Mesenchymal stem cell (in vitro differentiated cells and primary cell): ENCODE measurements at regions not wholly inside any gene's neighbourhood (a gene's known extent, or its start where the extent isn't known, plus 50 kb on each side); places are given as distances from the start of the nearest gene placed in this dataset.

Experiments
- DNase-seq: peaks from one replicate; pipeline ENCODE4 v3.0.0-alpha.2; 2013
- H2AFZ ChIP-seq: one replicate; pipeline ENCODE4 v1.6.1; 2013; ENCODE audit warnings: low read depth, mild to moderate bottlenecking, control low read depth, inconsistent platforms, low read length, moderate library complexity
- H2AK5ac ChIP-seq: 2 replicates; pipeline ENCODE4 v1.6.1; 2013; ENCODE audit warnings: low read length, moderate library complexity, mild to moderate bottlenecking, inconsistent platforms; ENCODE audit not compliant: severe bottlenecking
- H2BK120ac ChIP-seq: one replicate; pipeline ENCODE4 v1.6.1; 2013; ENCODE audit warnings: low read depth, mild to moderate bottlenecking, inconsistent platforms, low read length, moderate library complexity
- H2BK12ac ChIP-seq, 2 experiments: one replicate each; pipeline ENCODE4 v1.6.1; 2013; ENCODE audit warnings: inconsistent platforms in 2 of 2, low read length in 2 of 2, mild to moderate bottlenecking in 2 of 2, moderate library complexity in 2 of 2, control low read depth in 1 of 2
- H2BK15ac ChIP-seq: one replicate; pipeline ENCODE4 v1.6.1; 2013; ENCODE audit warnings: mild to moderate bottlenecking, low read depth, inconsistent platforms; ENCODE audit not compliant: poor library complexity, severe bottlenecking
- H2BK5ac ChIP-seq: 2 replicates; pipeline ENCODE4 v1.6.1; 2013; ENCODE audit warnings: low read depth, mild to moderate bottlenecking, low read length, control low read depth, inconsistent platforms; ENCODE audit not compliant: poor library complexity, severe bottlenecking
- H3K14ac ChIP-seq, 2 experiments: one replicate each; pipeline ENCODE4 v1.6.1; 2013; ENCODE audit warnings: inconsistent platforms in 2 of 2, low read length in 2 of 2, control low read depth in 1 of 2, mild to moderate bottlenecking in 1 of 2, moderate library complexity in 1 of 2
- H3K18ac ChIP-seq, 2 experiments: one replicate each; pipeline ENCODE4 v1.6.1; 2013; ENCODE audit warnings: inconsistent platforms in 2 of 2, low read length in 2 of 2, control low read depth in 1 of 2, low read depth in 1 of 2, mild to moderate bottlenecking in 1 of 2
- H3K23ac ChIP-seq, 2 experiments: one replicate each; pipeline ENCODE4 v1.6.1; 2013; ENCODE audit warnings: inconsistent platforms in 2 of 2, low read length in 2 of 2, mild to moderate bottlenecking in 2 of 2, moderate library complexity in 2 of 2, control low read depth in 1 of 2
- H3K27ac ChIP-seq: 2 replicates; pipeline ENCODE4 v1.5.1; 2013; ENCODE audit warnings: mild to moderate bottlenecking, moderate library complexity, low read length, control low read depth, inconsistent platforms; ENCODE audit not compliant: poor library complexity, severe bottlenecking
- H3K27me3 ChIP-seq, 2 experiments: 2 replicates each; pipeline versions ENCODE4 v1.6.1 to v1.7.0; 2013; ENCODE audit warnings: low read length in 2 of 2, mild to moderate bottlenecking in 2 of 2, moderate library complexity in 2 of 2, control low read depth in 1 of 2, inconsistent platforms in 1 of 2; ENCODE audit not compliant: control insufficient read depth in 1 of 2, insufficient read depth in 1 of 2
- H3K36me3 ChIP-seq, 2 experiments: 2 replicates each; pipeline versions ENCODE4 v1.6.1 to v1.7.0; 2013; ENCODE audit warnings: low read length in 2 of 2, control low read depth in 1 of 2, inconsistent platforms in 1 of 2, low read depth in 1 of 2, mild to moderate bottlenecking in 1 of 2; ENCODE audit not compliant: insufficient read depth in 2 of 2, control insufficient read depth in 1 of 2
- H3K4ac ChIP-seq, 2 experiments: one replicate each; pipeline ENCODE4 v1.6.1; 2013; ENCODE audit warnings: inconsistent platforms in 2 of 2, low read length in 2 of 2, mild to moderate bottlenecking in 2 of 2, moderate library complexity in 2 of 2, control low read depth in 1 of 2, low read depth in 1 of 2
- H3K4me1 ChIP-seq: 2 replicates; pipeline ENCODE4 v1.6.1; 2013; ENCODE audit warnings: low read depth, low read length, control low read depth; ENCODE audit not compliant: control insufficient read depth, insufficient read depth
- H3K4me2 ChIP-seq: 2 replicates; pipeline ENCODE4 v1.6.1; 2013; ENCODE audit warnings: low read length, mild to moderate bottlenecking, inconsistent platforms; ENCODE audit not compliant: poor library complexity, severe bottlenecking
- H3K4me3 ChIP-seq, 2 experiments: 2 replicates each; pipeline versions ENCODE4 v1.5.1 to v1.7.0; 2013; ENCODE audit warnings: low read length in 2 of 2, mild to moderate bottlenecking in 2 of 2, control low read depth in 1 of 2, low read depth in 1 of 2; ENCODE audit not compliant: insufficient read depth in 1 of 2
- H3K79me1 ChIP-seq: replicated peaks from 2 replicates; pipeline ENCODE4 v1.6.1; 2013; ENCODE audit warnings: mild to moderate bottlenecking, control low read depth, low read length, inconsistent platforms; ENCODE audit not compliant: poor library complexity, severe bottlenecking
- H3K9ac ChIP-seq: 2 replicates; pipeline ENCODE4 v1.7.0; 2013; ENCODE audit warnings: mild to moderate bottlenecking, low read length, moderate library complexity
- H3K9me3 ChIP-seq: 2 replicates; pipeline ENCODE4 v1.7.0; 2013; ENCODE audit warnings: mild to moderate bottlenecking, low read length; ENCODE audit not compliant: control insufficient read depth
- H4K8ac ChIP-seq: one replicate; pipeline ENCODE4 v1.6.1; 2013; ENCODE audit warnings: inconsistent platforms, mild to moderate bottlenecking, low read length, moderate library complexity
- H4K91ac ChIP-seq: one replicate; pipeline ENCODE4 v1.6.1; 2013; ENCODE audit warnings: mild to moderate bottlenecking, low read length, inconsistent platforms
- WGBS: methylation state at CpG from one replicate; pipeline ENCODE4 v1.1.7; 2013; ENCODE audit warnings: mixed read lengths; 5-methylcytosine and 5-hydroxymethylcytosine counted together

DNA sequence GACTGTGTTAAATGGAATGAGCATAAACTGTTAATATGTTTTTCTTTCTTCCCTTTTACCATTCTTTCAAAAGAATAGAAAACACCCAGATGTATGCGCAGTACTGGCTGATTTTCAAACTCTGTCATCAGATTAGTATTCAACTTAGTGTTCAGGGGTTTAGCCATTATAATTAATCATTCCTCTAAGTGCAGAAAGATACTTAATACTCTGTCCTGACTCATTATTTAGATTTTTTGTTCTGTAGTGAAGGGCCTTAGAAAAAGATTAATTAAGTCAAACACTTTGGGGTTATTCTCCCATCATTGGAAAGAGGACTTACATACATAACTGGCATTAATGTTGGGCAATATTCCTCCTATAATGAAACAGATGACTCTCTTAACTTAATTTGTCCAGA is 1316.7 kb upstream of the SLC10A2 start:
- no peak overlapping the region for H3K18ac ChIP-seq
- no peaks in the 10 kb centered on the region for H3K79me1 ChIP-seq
- no peak overlapping the region for H2AK5ac ChIP-seq
- H3K4ac ChIP-seq: no peak overlapping the region
- no peak overlapping the region for H3K4me3 ChIP-seq
- no peak overlapping the region for H3K27ac ChIP-seq
- H2BK120ac ChIP-seq: no peak overlapping the region
- H3K14ac ChIP-seq: no peak overlapping the region
- H3K23ac ChIP-seq: no peak overlapping the region
- no peaks in the 10 kb centered on the region for H3K36me3 ChIP-seq
- no CpG with 5 or more reads among the region's 1 CpG for WGBS
- no peaks in the 10 kb centered on the region for H3K27me3 ChIP-seq
- H4K91ac ChIP-seq: no peak overlapping the region
- H3K4me1 ChIP-seq: peaks cover 2% of the 10 kb centered on the region
- no peak overlapping the region for H2BK5ac ChIP-seq
- H2BK12ac ChIP-seq: no peak overlapping the region
- H4K8ac ChIP-seq: no peak overlapping the region
- H3K4me2 ChIP-seq: no peak overlapping the region
- no peak overlapping the region for H2BK15ac ChIP-seq
- H3K9me3 ChIP-seq: no peaks in the 10 kb centered on the region
- DNase-seq: peak; percentile 41
- H2AFZ ChIP-seq: no peak overlapping the region
- H3K9ac ChIP-seq: no peak overlapping the region

DNA sequence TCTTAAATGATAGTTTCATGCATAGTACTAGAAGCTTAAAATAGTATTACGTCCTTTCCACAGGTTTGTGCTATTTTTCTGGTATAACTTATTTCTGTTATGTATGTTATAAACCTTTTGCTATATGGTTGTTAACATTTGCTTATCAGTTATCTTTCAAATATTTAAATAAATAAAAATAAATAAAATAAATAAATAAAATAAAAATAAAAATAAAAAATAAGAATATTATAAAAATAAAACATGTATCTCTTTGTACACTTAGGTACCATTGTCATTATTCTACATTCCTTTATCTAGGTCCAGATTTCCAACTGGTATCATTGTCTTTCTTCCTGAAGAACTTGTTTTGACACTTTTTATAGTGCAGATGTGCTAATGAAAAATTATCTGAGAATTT is 1310.4 kb upstream of the SLC10A2 start:
- no peak overlapping the region for H3K4me2 ChIP-seq
- H2BK15ac ChIP-seq: no peak overlapping the region
- no peak overlapping the region for H2AFZ ChIP-seq
- no peak overlapping the region for H3K27ac ChIP-seq
- no peaks in the 10 kb centered on the region for H3K27me3 ChIP-seq
- H2BK12ac ChIP-seq: no peak overlapping the region
- H3K79me1 ChIP-seq: no peaks in the 10 kb centered on the region
- no peak for DNase-seq
- no peak overlapping the region for H2BK5ac ChIP-seq
- no peaks in the 10 kb centered on the region for H3K4me1 ChIP-seq
- no peak overlapping the region for H2BK120ac ChIP-seq
- H4K8ac ChIP-seq: no peak overlapping the region
- H3K23ac ChIP-seq: no peak overlapping the region
- no peak overlapping the region for H3K4ac ChIP-seq
- H3K14ac ChIP-seq: no peak overlapping the region
- H3K9ac ChIP-seq: no peak overlapping the region
- no peak overlapping the region for H3K18ac ChIP-seq
- H3K4me3 ChIP-seq: no peak overlapping the region
- no peaks in the 10 kb centered on the region for H3K9me3 ChIP-seq
- H2AK5ac ChIP-seq: no peak overlapping the region
- H4K91ac ChIP-seq: no peak overlapping the region
- H3K36me3 ChIP-seq: no peaks in the 10 kb centered on the region
- no CpG with 5 or more reads among the region's 1 CpG for WGBS

DNA sequence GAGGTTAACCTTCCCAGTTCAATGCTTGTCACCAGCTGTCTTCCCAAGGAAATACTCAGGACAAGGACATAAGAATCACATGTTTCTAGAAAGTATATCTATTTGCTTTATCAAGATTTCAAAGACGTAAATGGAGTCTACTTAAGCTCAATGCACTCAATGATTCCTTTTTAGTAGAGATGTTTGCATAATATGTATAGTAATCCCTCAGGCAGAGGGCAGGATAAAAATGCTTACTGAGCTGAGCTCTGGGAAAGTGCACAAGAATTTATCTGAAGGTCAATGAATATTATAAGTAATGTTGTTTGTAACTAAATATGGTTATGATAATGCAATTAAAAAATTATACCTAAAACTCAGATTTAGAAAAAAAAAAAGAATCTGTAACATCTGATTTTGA is 1309.4 kb upstream of the SLC10A2 start:
- H2AFZ ChIP-seq: no peak overlapping the region
- no peak overlapping the region for H2BK12ac ChIP-seq
- no CpG with 5 or more reads among the region's 1 CpG for WGBS
- no peak overlapping the region for H2BK120ac ChIP-seq
- no peak overlapping the region for H3K4me2 ChIP-seq
- H2AK5ac ChIP-seq: no peak overlapping the region
- no peak overlapping the region for H3K23ac ChIP-seq
- no peak for DNase-seq
- no peak overlapping the region for H4K8ac ChIP-seq
- H3K14ac ChIP-seq: no peak overlapping the region
- no peaks in the 10 kb centered on the region for H3K79me1 ChIP-seq
- H3K4ac ChIP-seq: no peak overlapping the region
- H3K9ac ChIP-seq: no peak overlapping the region
- no peaks in the 10 kb centered on the region for H3K27me3 ChIP-seq
- no peaks in the 10 kb centered on the region for H3K4me1 ChIP-seq
- H3K18ac ChIP-seq: no peak overlapping the region
- H2BK15ac ChIP-seq: no peak overlapping the region
- no peak overlapping the region for H2BK5ac ChIP-seq
- H3K4me3 ChIP-seq: no peak overlapping the region
- H3K27ac ChIP-seq: no peak overlapping the region
- no peak overlapping the region for H4K91ac ChIP-seq
- H3K36me3 ChIP-seq: no peaks in the 10 kb centered on the region
- no peaks in the 10 kb centered on the region for H3K9me3 ChIP-seq

DNA sequence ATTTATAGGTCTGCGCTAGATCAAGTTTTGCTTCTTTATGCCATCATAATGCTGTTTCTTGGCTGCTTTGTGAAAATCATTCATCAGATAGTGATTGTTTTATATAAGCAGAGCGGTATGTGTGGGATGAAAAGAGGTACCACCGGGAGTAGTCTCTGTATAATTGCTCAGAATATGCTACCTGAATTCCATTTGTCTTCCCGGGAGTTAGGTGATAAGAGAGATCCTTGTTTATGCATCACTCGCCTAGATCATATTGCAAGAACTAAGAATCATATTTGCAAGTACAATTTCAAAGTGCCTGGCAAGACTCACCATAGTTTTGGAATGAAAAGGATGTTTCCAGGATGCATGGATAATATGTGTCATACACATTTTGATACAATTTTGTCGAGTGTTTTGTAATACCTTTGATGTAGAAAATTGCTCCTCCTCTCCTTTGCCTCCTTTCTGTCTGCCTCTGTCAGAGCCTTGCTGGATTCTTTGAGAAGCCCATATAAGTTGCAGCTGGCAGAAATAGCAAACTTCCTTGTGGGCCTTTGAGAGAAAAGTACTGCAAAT is 1306.0 kb upstream of the SLC10A2 start:
- no peak overlapping the region for H2AFZ ChIP-seq
- H2BK5ac ChIP-seq: no peak overlapping the region
- no peak for DNase-seq
- H2BK12ac ChIP-seq: no peak overlapping the region
- H4K8ac ChIP-seq: no peak overlapping the region
- H3K36me3 ChIP-seq: no peaks in the 10 kb centered on the region
- H3K27ac ChIP-seq: no peak overlapping the region
- H4K91ac ChIP-seq: no peak overlapping the region
- H3K27me3 ChIP-seq: no peaks in the 10 kb centered on the region
- no peaks in the 10 kb centered on the region for H3K4me1 ChIP-seq
- no peak overlapping the region for H3K14ac ChIP-seq
- no peak overlapping the region for H2AK5ac ChIP-seq
- WGBS: 87% methylated on average over 4 of the region's 6 CpGs
- no peak overlapping the region for H3K9ac ChIP-seq
- H3K4ac ChIP-seq: no peak overlapping the region
- no peak overlapping the region for H3K18ac ChIP-seq
- H3K79me1 ChIP-seq: no peaks in the 10 kb centered on the region
- H3K9me3 ChIP-seq: no peaks in the 10 kb centered on the region
- H2BK15ac ChIP-seq: no peak overlapping the region
- H3K4me3 ChIP-seq: no peak overlapping the region
- H3K4me2 ChIP-seq: no peak overlapping the region
- H2BK120ac ChIP-seq: no peak overlapping the region
- no peak overlapping the region for H3K23ac ChIP-seq
